NK-92 treated with Interleukin-12 subunit alpha and Interleukin-12 subunit beta, amount 100 ng/mL, for 24 hours (cell line): ENCODE measurements at regions not wholly inside any gene's neighbourhood (a gene's known extent, or its start where the extent isn't known, plus 50 kb on each side); places are given as distances from the start of the nearest gene placed in this dataset.
"Not testable (repeated sequence)": the region's sequence is repeated elsewhere in the genome, so short reads cannot be mapped to it uniquely, and the experiment has no call there.

ENCODE experiments used
- DNase-seq: peaks from one replicate; lab custom pipeline; 2025; lab: John Stamatoyannopoulos, UW

- DNase-seq: no peak
Observed at GRCh38 chr3:44132061-44132460, 109.6 kb upstream of the TOPAZ1 start.

DNA sequence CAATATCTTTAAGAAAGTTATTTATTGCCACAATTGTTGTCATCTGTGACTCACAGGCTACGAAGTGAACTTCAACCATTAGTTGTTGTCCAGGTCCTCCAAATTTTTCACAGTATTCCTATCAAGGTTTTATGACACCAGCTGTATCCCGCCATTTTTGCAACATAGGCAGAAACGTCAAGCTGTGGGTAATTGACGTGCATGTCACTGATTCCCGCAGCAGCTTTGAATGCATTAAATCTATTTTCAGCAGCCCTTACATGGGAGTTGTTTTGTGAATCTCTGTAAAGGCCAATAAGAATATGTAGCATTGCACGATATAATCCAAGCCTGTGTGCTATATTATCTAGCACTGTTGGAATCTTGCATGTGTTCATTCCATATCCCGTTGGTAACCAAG lies 109.1 kb upstream of the TOPAZ1 start:
- DNase-seq: no peak

DNA sequence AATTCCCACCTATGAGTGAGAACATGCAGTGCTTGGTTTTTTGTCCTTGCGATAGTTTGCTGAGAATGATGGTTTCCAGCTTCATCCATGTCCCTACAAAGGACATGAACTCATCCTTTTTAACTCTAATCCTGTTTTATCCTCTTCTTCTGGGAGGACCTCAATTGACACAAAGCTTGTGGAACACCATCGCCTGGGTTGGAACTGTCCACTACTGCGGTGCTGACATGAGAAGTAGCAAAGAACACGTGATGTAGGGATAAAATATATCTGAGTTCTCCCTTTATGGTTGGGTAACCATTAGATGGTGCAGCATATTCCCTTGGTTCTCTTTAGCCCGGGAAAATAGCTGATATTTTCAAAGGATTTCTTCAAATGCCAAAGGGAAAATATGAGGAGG lies 105.3 kb upstream of the TOPAZ1 start:
- DNase-seq: no peak

GRCh38 chr3:44146073-44146472 lies 95.6 kb upstream of the TOPAZ1 start:
- DNase-seq: no peak

DNA sequence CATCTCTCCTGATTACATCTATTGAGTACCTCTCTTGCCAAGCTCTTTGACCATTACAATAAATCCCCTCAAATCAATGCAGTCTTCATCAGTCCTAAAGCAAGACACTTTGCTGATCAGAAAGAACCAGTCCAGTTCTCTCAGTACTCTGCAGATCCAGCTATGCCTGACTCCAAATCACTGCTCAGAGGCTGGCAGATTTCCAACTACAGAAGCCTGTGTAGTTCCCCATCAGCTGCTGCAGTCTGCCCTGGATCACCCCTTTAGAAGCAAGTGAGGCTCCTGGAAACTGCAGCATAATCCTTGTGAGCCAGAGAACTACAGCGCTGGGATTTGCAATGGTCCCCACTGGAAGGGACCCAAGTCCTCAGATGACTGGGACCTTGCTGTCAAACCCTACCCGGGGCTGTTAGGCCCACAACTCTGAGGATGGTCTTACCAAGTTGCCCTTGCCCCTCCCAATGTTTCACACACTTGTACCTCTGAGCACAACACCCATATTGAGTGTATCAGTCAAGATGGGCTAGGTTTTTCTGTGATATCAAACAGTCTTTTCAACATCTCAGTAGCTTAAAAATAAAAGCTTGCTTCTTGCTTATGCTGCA lies 81.9 kb upstream of the TOPAZ1 start:
- DNase-seq: no peak

DNA sequence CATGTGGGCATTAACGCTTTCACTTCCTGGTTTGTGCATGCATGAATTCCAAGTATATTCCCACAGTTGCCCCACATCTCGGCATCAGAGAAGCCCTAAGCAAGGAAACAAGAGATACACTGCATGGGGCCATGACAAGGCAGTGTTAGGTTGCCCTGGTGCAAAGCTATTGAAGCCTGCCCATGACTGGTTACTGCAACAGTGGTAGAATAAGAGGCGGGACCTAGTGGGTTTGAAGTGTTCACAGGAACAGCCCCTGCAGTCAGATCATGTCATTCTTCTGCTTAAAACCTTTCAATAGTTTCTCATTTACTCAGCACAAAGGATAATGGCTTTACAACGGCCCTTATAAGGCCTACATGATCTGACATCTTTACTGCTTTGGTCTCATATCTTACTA lies 80.9 kb upstream of the TOPAZ1 start:
- DNase-seq: no peak

- no peak for DNase-seq
Observed at GRCh38 chr3:44171891-44172290, 69.8 kb upstream of the TOPAZ1 start.

DNA sequence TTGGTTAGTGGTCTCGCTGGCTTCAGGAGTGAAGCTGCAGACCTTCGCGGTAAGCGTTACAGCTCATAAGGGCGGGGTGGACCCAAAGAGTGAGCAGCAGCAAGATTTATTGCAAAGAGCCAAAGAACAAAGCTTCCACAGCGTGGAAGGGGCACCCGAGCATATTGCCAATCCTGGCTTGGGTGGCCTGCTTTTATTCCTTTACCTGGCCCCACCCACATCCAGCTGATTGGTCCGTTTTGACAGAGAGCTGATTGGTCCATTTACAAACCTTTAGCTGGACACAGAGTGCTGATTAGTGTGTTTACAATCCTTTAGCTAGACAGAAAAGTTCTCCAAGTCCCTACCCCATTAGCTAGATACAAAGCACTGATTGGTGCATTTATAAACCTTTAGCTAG lies 69.0 kb upstream of the TOPAZ1 start:
- DNase-seq: not testable (repeated sequence)

DNA sequence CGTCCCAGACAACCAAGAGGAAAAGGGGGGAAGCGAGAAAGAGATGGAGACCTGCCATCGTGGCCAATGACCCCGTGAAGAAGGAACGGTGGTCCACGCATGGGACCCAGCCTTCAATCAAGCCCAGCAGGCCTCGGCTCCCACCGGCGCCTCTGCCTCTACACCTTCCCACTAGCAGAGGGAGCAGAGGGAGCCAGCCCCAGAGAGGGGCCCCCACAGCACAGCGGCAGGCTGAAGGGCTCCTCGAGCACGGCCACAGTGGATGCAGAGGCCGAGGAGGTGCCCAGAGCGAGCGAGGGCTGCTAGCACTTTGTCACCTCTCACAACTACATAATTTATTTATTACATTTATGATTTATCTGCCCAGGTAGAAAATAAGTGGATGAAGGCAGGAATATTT lies 68.4 kb upstream of the TOPAZ1 start:
- no peak for DNase-seq

DNA sequence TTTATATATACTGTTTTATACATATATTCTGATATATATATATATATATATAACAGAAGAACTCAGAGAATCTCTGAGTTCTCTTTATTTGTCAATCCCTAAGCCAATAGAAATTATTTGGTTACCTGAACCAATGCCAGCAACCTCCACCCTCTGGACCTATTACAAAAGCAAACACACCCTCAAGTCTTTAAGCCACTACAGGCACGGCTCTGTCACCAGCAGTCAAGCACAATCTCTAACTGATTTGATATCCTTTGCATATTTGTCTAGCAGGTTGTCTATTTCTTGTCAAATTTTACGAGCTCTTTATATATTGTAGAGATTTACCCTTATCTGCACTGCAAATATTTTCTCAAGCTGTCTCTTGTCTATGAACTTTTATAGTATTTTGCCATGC lies 66.6 kb upstream of the TOPAZ1 start:
- DNase-seq: no peak

GRCh38 chr3:44179246-44179645 lies 62.4 kb upstream of the TOPAZ1 start:
- DNase-seq: no peak

- no peak for DNase-seq
Observed at GRCh38 chr3:44184319-44184953, 57.2 kb upstream of the TOPAZ1 start.

GRCh38 chr3:44185396-44185915 lies 56.2 kb upstream of the TOPAZ1 start:
- DNase-seq: no peak

DNA sequence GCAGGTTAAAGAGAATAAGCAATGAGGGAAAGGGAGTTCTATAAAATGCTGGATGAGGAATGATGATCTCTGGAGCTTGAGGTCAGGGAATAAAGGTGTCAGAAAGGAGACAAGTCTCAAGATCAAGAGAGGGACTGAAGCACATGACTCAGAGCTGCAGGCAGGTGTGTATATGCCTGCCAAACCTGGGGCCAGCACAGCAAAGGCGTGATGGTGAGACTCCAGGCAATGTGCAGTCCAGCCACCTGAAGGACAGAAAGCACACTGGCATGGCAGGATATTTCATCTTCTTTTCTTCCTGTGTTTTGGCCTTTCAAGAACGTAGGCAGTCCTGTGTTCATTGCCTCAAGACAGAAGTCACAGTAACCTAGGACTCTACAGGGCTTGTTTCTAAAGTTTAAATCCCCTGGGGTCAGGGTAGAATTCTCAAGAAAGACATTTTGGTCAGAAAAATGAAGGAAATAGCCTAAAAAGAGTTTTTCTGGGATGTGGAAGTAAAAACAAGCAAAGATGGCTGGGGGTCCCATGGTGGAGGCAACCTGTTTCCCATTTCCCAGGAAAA lies 55.5 kb upstream of the TOPAZ1 start:
- no peak for DNase-seq

- DNase-seq: no peak
Observed at GRCh38 chr3:44186712-44187111, 55.0 kb upstream of the TOPAZ1 start.
